ENCODE measurements at regions not wholly inside any gene's neighbourhood (a gene's known extent, or its start where the extent isn't known, plus 50 kb on each side); places are given as distances from the start of the nearest gene placed in this dataset.

- WGBS = 81% methylated on average over 13 of the region's 14 CpGs
- no peaks in the 10 kb centered on the region for H3K79me1 ChIP-seq (replicated peaks; ENCODE audit: low read length, poor library complexity, severe bottlenecking)
- no peak for DNase-seq
Observed at GRCh38 chr6:168130697-168131371, 51.8 kb upstream of the FRMD1 start.

GRCh38 chr6:168130168-168130696 lies 51.2 kb upstream of the FRMD1 start:
- WGBS = 92% methylated on average over 18 of the region's 18 CpGs
- peaks cover 13% of the 10 kb centered on the region for H3K4me1 ChIP-seq (ENCODE audit: control insufficient read depth, insufficient read depth, low read depth, low read length)
- no peak overlapping the region for H2AFZ ChIP-seq (ENCODE audit: low read depth, low read length)

More at GRCh38 chr6:168130697-168131371, 51.8 kb upstream of the FRMD1 start:
- Histone ChIP-seq H3K36me3 (ENCODE audit: control insufficient read depth in 1 of 2, insufficient read depth in 2 of 2, low read depth in 1 of 2, low read length in 2 of 2) (no peaks in the 10 kb centered on the region), H2BK120ac (ENCODE audit: low read depth, low read length) (no peak overlapping the region), H3K4me3 (ENCODE audit: insufficient read depth in 1 of 2, low read depth in 1 of 2, low read length in 2 of 2) (no peak overlapping the region), H2BK15ac (ENCODE audit: low read depth, poor library complexity, severe bottlenecking) (no peak overlapping the region), H3K4ac (ENCODE audit: low read depth in 1 of 2, low read length in 2 of 2) (no peak overlapping the region), H2AFZ (ENCODE audit: low read depth, low read length) (no peak overlapping the region), H3K4me1 (ENCODE audit: control insufficient read depth, insufficient read depth, low read depth, low read length) (peaks cover 13% of the 10 kb centered on the region), H3K23ac (ENCODE audit: low read length in 2 of 2) (no peak overlapping the region), H2BK5ac (ENCODE audit: low read depth, low read length, poor library complexity, severe bottlenecking) (no peak overlapping the region), H3K4me2 (ENCODE audit: low read length, poor library complexity, severe bottlenecking) (no peak overlapping the region), H2BK12ac (ENCODE audit: low read length in 2 of 2) (no peak overlapping the region), H3K27ac (ENCODE audit: low read length, poor library complexity, severe bottlenecking) (no peak overlapping the region), H3K9ac (ENCODE audit: low read length) (no peak overlapping the region), H3K27me3 (ENCODE audit: control insufficient read depth in 1 of 2, insufficient read depth in 1 of 2, low read length in 2 of 2) (peaks cover 40 to 42% of the 10 kb centered on the region in 2 experiments), H3K14ac (ENCODE audit: low read length in 2 of 2) (peak overlapping the region in 1 of 2 experiments; percentile 63), H3K18ac (ENCODE audit: low read depth in 1 of 2, low read length in 2 of 2) (peak overlapping the region in 1 of 2 experiments; percentile 58), H4K8ac (ENCODE audit: low read length) (no peak overlapping the region), H4K91ac (ENCODE audit: low read length) (peak overlapping the region; percentile 13), H2AK5ac (ENCODE audit: low read length, severe bottlenecking) (no peak overlapping the region), H3K9me3 (ENCODE audit: control insufficient read depth, low read length) (no peaks in the 10 kb centered on the region)

GRCh38 chr6:168129292-168130167 lies 50.5 kb upstream of the FRMD1 start:
- Histone ChIP-seq H2AK5ac (ENCODE audit: low read length, severe bottlenecking) (no peak overlapping the region), H3K27me3 (ENCODE audit: control insufficient read depth in 1 of 2, insufficient read depth in 1 of 2, low read length in 2 of 2) (peaks cover 47 to 49% of the 10 kb centered on the region in 2 experiments), H3K18ac (ENCODE audit: low read depth in 1 of 2, low read length in 2 of 2) (no peak overlapping the region), H2BK5ac (ENCODE audit: low read depth, low read length, poor library complexity, severe bottlenecking) (no peak overlapping the region), H3K14ac (ENCODE audit: low read length in 2 of 2) (no peak overlapping the region), H2AFZ (ENCODE audit: low read depth, low read length) (no peak overlapping the region), H3K27ac (ENCODE audit: low read length, poor library complexity, severe bottlenecking) (no peak overlapping the region), H3K4ac (ENCODE audit: low read depth in 1 of 2, low read length in 2 of 2) (no peak overlapping the region), H3K23ac (ENCODE audit: low read length in 2 of 2) (no peak overlapping the region), H4K91ac (ENCODE audit: low read length) (no peak overlapping the region), H3K9me3 (ENCODE audit: control insufficient read depth, low read length) (no peaks in the 10 kb centered on the region), H2BK15ac (ENCODE audit: low read depth, poor library complexity, severe bottlenecking) (peak overlapping the region; percentile 15), H3K36me3 (ENCODE audit: control insufficient read depth in 1 of 2, insufficient read depth in 2 of 2, low read depth in 1 of 2, low read length in 2 of 2) (no peaks in the 10 kb centered on the region), H2BK12ac (ENCODE audit: low read length in 2 of 2) (no peak overlapping the region), H2BK120ac (ENCODE audit: low read depth, low read length) (no peak overlapping the region), H4K8ac (ENCODE audit: low read length) (no peak overlapping the region), H3K4me3 (ENCODE audit: insufficient read depth in 1 of 2, low read depth in 1 of 2, low read length in 2 of 2) (no peak overlapping the region), H3K9ac (ENCODE audit: low read length) (no peak overlapping the region), H3K4me1 (ENCODE audit: control insufficient read depth, insufficient read depth, low read depth, low read length) (peaks cover 13% of the 10 kb centered on the region), H3K79me1 (replicated peaks; ENCODE audit: low read length, poor library complexity, severe bottlenecking) (no peaks in the 10 kb centered on the region), H3K4me2 (ENCODE audit: low read length, poor library complexity, severe bottlenecking) (no peak overlapping the region)
- WGBS = 88% methylated on average over 40 of the region's 40 CpGs
- DNase-seq = no peak

More at GRCh38 chr6:168130168-168130696, 51.2 kb upstream of the FRMD1 start:
- Histone ChIP-seq H4K91ac (ENCODE audit: low read length) (no peak overlapping the region), H3K4me2 (ENCODE audit: low read length, poor library complexity, severe bottlenecking) (no peak overlapping the region), H2AK5ac (ENCODE audit: low read length, severe bottlenecking) (no peak overlapping the region), H3K4me3 (ENCODE audit: insufficient read depth in 1 of 2, low read depth in 1 of 2, low read length in 2 of 2) (no peak overlapping the region), H3K23ac (ENCODE audit: low read length in 2 of 2) (no peak overlapping the region), H2BK5ac (ENCODE audit: low read depth, low read length, poor library complexity, severe bottlenecking) (no peak overlapping the region), H3K36me3 (ENCODE audit: control insufficient read depth in 1 of 2, insufficient read depth in 2 of 2, low read depth in 1 of 2, low read length in 2 of 2) (no peaks in the 10 kb centered on the region), H2BK12ac (ENCODE audit: low read length in 2 of 2) (no peak overlapping the region), H2BK120ac (ENCODE audit: low read depth, low read length) (no peak overlapping the region), H3K9ac (ENCODE audit: low read length) (no peak overlapping the region), H4K8ac (ENCODE audit: low read length) (no peak overlapping the region), H3K9me3 (ENCODE audit: control insufficient read depth, low read length) (no peaks in the 10 kb centered on the region), H3K18ac (ENCODE audit: low read depth in 1 of 2, low read length in 2 of 2) (no peak overlapping the region), H3K14ac (ENCODE audit: low read length in 2 of 2) (peak overlapping the region in 1 of 2 experiments; percentile 63), H3K79me1 (replicated peaks; ENCODE audit: low read length, poor library complexity, severe bottlenecking) (no peaks in the 10 kb centered on the region), H3K27ac (ENCODE audit: low read length, poor library complexity, severe bottlenecking) (no peak overlapping the region), H3K4ac (ENCODE audit: low read depth in 1 of 2, low read length in 2 of 2) (no peak overlapping the region), H2BK15ac (ENCODE audit: low read depth, poor library complexity, severe bottlenecking) (no peak overlapping the region), H3K27me3 (ENCODE audit: control insufficient read depth in 1 of 2, insufficient read depth in 1 of 2, low read length in 2 of 2) (peaks cover 43 to 46% of the 10 kb centered on the region in 2 experiments)
- DNase-seq = no peak
